ENCODE measurements at regions not wholly inside any gene's neighbourhood (a gene's known extent, or its start where the extent isn't known, plus 50 kb on each side); places are given as distances from the start of the nearest gene placed in this dataset.

- TF ChIP-seq, protein P1, sequence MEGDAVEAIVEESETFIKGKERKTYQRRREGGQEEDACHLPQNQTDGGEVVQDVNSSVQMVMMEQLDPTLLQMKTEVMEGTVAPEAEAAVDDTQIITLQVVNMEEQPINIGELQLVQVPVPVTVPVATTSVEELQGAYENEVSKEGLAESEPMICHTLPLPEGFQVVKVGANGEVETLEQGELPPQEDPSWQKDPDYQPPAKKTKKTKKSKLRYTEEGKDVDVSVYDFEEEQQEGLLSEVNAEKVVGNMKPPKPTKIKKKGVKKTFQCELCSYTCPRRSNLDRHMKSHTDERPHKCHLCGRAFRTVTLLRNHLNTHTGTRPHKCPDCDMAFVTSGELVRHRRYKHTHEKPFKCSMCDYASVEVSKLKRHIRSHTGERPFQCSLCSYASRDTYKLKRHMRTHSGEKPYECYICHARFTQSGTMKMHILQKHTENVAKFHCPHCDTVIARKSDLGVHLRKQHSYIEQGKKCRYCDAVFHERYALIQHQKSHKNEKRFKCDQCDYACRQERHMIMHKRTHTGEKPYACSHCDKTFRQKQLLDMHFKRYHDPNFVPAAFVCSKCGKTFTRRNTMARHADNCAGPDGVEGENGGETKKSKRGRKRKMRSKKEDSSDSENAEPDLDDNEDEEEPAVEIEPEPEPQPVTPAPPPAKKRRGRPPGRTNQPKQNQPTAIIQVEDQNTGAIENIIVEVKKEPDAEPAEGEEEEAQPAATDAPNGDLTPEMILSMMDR (IDR thresholded peaks at IDR 0.05) = no peak
- no peaks in the 10 kb centered on the region for H3K9me3 ChIP-seq
- H3K27me3 ChIP-seq (ENCODE audit: low read depth) = no peaks in the 10 kb centered on the region
- DNase-seq (no peak), ATAC-seq (no peak)
- H3K36me3 ChIP-seq = no peaks in the 10 kb centered on the region
- H3K4me1 ChIP-seq = no peaks in the 10 kb centered on the region
- H3K27ac ChIP-seq = no peak overlapping the region
- no peak overlapping the region for H3K4me3 ChIP-seq
- intact Hi-C loops (cut with DNase I) = no loop called here
These were observed 424.9 kb downstream of the PCDH17 start for GRCh38 chr13:58056426-58056825.

GRCh38 chr13:58059624-58060023 lies 428.1 kb downstream of the PCDH17 start:
- TF ChIP-seq, protein P1 (IDR thresholded peaks at IDR 0.05) = no peak
- no peak for DNase-seq
- intact Hi-C loops (cut with DNase I) = no loop called here

GRCh38 chr13:58080806-58081205 lies 449.3 kb downstream of the PCDH17 start:
- Histone ChIP-seq H3K4me1 (no peaks in the 10 kb centered on the region), H3K27me3 (ENCODE audit: low read depth) (no peaks in the 10 kb centered on the region)
- TF ChIP-seq, protein P1 (IDR thresholded peaks at IDR 0.05) = no peak

More at GRCh38 chr13:58059624-58060023, 428.1 kb downstream of the PCDH17 start:
- Histone ChIP-seq H3K27me3 (ENCODE audit: low read depth) (no peaks in the 10 kb centered on the region), H3K36me3 (no peaks in the 10 kb centered on the region), H3K4me1 (no peaks in the 10 kb centered on the region), H3K27ac (no peak overlapping the region), H3K9me3 (no peaks in the 10 kb centered on the region), H3K4me3 (no peak overlapping the region)
- no peak for ATAC-seq

GRCh38 chr13:58081301-58081820 lies 449.8 kb downstream of the PCDH17 start:
- H3K27me3 ChIP-seq (ENCODE audit: low read depth) = no peaks in the 10 kb centered on the region
- no peaks in the 10 kb centered on the region for H3K36me3 ChIP-seq
- no peak for ATAC-seq
- DNase-seq = no peak
- H3K27ac ChIP-seq = no peak overlapping the region
- intact Hi-C loops (cut with DNase I) = no loop called here
- TF ChIP-seq, protein P1 (IDR thresholded peaks at IDR 0.05) = no peak
- no peak overlapping the region for H3K4me3 ChIP-seq
- H3K4me1 ChIP-seq = no peaks in the 10 kb centered on the region
- H3K9me3 ChIP-seq = no peaks in the 10 kb centered on the region

More at GRCh38 chr13:58080806-58081205, 449.3 kb downstream of the PCDH17 start:
- DNase-seq (no peak), ATAC-seq (no peak)
- Histone ChIP-seq H3K4me3 (no peak overlapping the region), H3K9me3 (no peaks in the 10 kb centered on the region), H3K36me3 (no peaks in the 10 kb centered on the region), H3K27ac (no peak overlapping the region)
- intact Hi-C loops (cut with DNase I) = no loop called here

GRCh38 chr13:58083064-58083463 lies 451.5 kb downstream of the PCDH17 start:
- Histone ChIP-seq H3K9me3 (no peaks in the 10 kb centered on the region), H3K36me3 (no peaks in the 10 kb centered on the region), H3K4me3 (no peak overlapping the region), H3K27ac (no peak overlapping the region), H3K27me3 (ENCODE audit: low read depth) (no peaks in the 10 kb centered on the region), H3K4me1 (no peaks in the 10 kb centered on the region)
- ATAC-seq (no peak), DNase-seq (no peak)
- TF ChIP-seq, protein P1 (IDR thresholded peaks at IDR 0.05) = no peak
- intact Hi-C loops (cut with DNase I) = no loop called here
